Psoas muscle (tissue), 7 donors: ENCODE measurements at regions not wholly inside any gene's neighbourhood (a gene's known extent, or its start where the extent isn't known, plus 50 kb on each side); places are given as distances from the start of the nearest gene placed in this dataset.

Experiments
- ATAC-seq, 4 donors: fragments of 200-7000 bp; cut with Tn5 transposase; one replicate each; pipeline ENCODE4 v1.9.1; 2020; ENCODE audit warnings: moderate library complexity in 3 of 4, mild to moderate bottlenecking in 2 of 4
- DNase-seq, 2 donors: peaks; one replicate each; pipeline ENCODE4 v3.0.0-alpha.2; 2020
- H3K27ac ChIP-seq: fragments of 200-600 bp; one replicate; pipeline ENCODE4 v1.8.0; 2022
- H3K27me3 ChIP-seq, 3 donors: fragments of 200-600 bp in 1 of 3; one replicate each; pipeline versions ENCODE4 v1.6.1 to v1.8.0; 2013 to 2022; ENCODE audit warnings: low read length in 2 of 3, mild to moderate bottlenecking in 2 of 3, moderate library complexity in 1 of 3; ENCODE audit not compliant: insufficient read depth in 3 of 3
- H3K36me3 ChIP-seq, 2 donors: fragments of 200-600 bp in 1 of 2; one replicate each; pipeline versions ENCODE4 v1.6.1 to v1.8.0; 2013 to 2022; ENCODE audit warnings: low read depth in 1 of 2, mild to moderate bottlenecking in 1 of 2, moderate library complexity in 1 of 2; ENCODE audit not compliant: insufficient read depth in 1 of 2
- H3K4me1 ChIP-seq: fragments of 200-600 bp; one replicate; pipeline ENCODE4 v1.8.0; 2022
- H3K4me3 ChIP-seq: fragments of 200-600 bp; one replicate; pipeline ENCODE4 v1.8.0; 2022; ENCODE audit warnings: mild to moderate bottlenecking
- H3K9me3 ChIP-seq: fragments of 200-600 bp; one replicate; pipeline ENCODE4 v1.8.0; 2022
- WGBS, 3 donors: extraction: QIAGEN DNeasy Blood & Tissue Kit; methylation state at CpG; one replicate each; pipeline versions ENCODE4 v1.1.6 to v1.1.7; 2013; 5-methylcytosine and 5-hydroxymethylcytosine counted together
- intact Hi-C, 2 donors: fragments of 100-400 bp; cut with DNase I; formaldehyde crosslinking; loops; one replicate each; pipeline versions ENCODE4 v1.11.0 to v1.14.2; 2022
- TF ChIP-seq, protein P1 (sequence below): fragments of 200-600 bp; IDR thresholded peaks from one replicate; pipeline ENCODE4 v1.8.0; 2022; ENCODE audit warnings: antibody characterized with exemption
- donor health status: healthy with polysubstance abuse.
- donor health status: DM: no; HTN: no; CAD: no; lungs with moderate emphysema.
- donor health status: Bipolar disorder and iron deficiency.
- donor health status: healthy.
- donor health status: DM: yes; HTN: yes; CAD: no.
- donor health status: DM: no; HTN: no; CAD: no.
- donor health status: DM: yes; HTN: yes; CAD: no.

DNA sequence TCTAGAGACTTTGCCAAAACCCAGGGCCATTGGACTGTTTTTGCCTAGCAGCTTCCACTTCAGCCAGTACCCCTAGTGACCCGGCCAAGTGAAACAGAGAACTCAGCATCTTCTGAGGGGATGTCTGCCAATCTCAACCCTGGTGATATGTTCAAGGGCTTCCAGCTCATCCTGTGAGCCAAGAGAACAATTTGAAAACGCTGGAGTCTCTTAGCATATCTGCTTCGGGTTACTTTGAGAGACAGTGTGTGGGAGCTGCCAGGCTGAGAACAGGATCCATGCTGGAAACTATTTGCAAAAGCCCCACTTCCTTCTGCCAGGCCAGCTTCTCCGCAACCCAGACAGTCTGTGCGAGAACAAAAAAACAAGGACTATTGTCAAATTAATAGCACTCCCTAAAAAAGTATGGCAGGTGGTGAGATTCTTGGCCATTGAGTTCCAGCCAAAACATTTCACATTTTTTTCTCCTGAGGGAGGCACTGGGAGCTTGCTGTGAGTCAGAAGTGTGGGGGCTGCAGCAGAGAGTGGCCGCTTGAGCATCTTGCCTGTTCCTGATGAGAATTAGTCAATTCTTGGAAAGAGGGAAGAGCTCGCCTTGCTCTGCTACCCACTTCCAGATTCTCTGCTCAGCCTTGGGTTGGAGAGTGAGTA lies 395.6 kb upstream of the TRIB2 start:
- intact Hi-C loops, result no loop called here
- peak; percentile 43 to 64 (median 56) for ATAC-seq
- WGBS, 3 donors, result 21 to 29% (median 23%) methylated on average over 7 of the region's 7 CpGs
- TF ChIP-seq, protein P1, sequence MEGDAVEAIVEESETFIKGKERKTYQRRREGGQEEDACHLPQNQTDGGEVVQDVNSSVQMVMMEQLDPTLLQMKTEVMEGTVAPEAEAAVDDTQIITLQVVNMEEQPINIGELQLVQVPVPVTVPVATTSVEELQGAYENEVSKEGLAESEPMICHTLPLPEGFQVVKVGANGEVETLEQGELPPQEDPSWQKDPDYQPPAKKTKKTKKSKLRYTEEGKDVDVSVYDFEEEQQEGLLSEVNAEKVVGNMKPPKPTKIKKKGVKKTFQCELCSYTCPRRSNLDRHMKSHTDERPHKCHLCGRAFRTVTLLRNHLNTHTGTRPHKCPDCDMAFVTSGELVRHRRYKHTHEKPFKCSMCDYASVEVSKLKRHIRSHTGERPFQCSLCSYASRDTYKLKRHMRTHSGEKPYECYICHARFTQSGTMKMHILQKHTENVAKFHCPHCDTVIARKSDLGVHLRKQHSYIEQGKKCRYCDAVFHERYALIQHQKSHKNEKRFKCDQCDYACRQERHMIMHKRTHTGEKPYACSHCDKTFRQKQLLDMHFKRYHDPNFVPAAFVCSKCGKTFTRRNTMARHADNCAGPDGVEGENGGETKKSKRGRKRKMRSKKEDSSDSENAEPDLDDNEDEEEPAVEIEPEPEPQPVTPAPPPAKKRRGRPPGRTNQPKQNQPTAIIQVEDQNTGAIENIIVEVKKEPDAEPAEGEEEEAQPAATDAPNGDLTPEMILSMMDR, result no peak
- no peaks in the 10 kb centered on the region for H3K4me1 ChIP-seq
- DNase-seq, result peak; percentile 60 to 72
- no peaks in the 10 kb centered on the region for H3K9me3 ChIP-seq
- no peaks in the 10 kb centered on the region for H3K36me3 ChIP-seq
- H3K27me3 ChIP-seq, result peaks cover 0 to 2% (median 0%) of the 10 kb centered on the region in 3 donors
- H3K27ac ChIP-seq, result no peak overlapping the region
- H3K4me3 ChIP-seq, result no peak overlapping the region

DNA sequence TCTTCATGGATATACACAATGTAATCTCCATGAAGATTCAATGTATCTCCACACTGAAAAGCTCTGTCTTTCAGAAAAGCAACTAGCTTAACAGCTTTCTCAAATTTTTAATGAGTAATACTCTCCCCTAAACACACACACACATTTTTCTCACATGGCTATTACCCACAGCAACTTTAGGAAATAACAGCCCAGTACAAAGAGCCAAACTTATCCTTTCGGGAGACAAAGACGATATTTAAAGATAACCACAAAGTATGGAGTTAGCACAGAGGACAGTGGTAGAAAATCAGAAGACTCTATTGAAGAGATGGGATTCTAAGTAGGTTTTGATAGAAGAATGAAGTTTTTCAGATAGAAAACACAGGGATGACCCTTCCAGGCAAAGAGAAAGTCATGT lies 394.9 kb upstream of the TRIB2 start:
- Histone ChIP-seq H3K36me3 (no peaks in the 10 kb centered on the region), H3K4me1 (no peaks in the 10 kb centered on the region), H3K4me3 (no peak overlapping the region), H3K9me3 (no peaks in the 10 kb centered on the region), H3K27ac (no peak overlapping the region), H3K27me3 (peaks cover 0 to 2% (median 0%) of the 10 kb centered on the region in 3 donors)
- TF ChIP-seq, protein P1, result no peak
- ATAC-seq (no peak), DNase-seq (no peak)
- intact Hi-C loops, result no loop called here
- WGBS, 3 donors, result 21 to 43% (median 29%) methylated on average over 2 of the region's 2 CpGs

DNA sequence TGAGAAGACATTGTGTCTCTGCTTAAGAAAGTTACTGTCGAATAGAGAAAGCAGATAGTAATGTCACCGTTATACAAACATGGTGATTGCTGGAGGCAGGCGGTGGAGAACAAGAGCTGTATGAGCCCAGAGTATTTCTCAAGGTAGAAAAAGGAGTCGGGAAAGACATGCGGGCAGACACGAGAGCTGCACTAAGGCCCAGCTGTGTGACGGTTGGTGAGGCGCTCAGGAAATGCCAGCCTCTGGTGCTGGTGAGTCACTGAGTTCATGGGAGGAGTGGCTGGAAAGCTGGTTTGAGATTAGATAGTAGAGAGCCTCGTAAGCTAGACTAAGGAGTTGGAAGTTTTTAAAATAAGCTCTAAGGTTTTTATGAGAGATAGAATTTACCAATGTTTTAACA lies 390.9 kb upstream of the TRIB2 start:
- H3K27ac ChIP-seq, result no peak overlapping the region

DNA sequence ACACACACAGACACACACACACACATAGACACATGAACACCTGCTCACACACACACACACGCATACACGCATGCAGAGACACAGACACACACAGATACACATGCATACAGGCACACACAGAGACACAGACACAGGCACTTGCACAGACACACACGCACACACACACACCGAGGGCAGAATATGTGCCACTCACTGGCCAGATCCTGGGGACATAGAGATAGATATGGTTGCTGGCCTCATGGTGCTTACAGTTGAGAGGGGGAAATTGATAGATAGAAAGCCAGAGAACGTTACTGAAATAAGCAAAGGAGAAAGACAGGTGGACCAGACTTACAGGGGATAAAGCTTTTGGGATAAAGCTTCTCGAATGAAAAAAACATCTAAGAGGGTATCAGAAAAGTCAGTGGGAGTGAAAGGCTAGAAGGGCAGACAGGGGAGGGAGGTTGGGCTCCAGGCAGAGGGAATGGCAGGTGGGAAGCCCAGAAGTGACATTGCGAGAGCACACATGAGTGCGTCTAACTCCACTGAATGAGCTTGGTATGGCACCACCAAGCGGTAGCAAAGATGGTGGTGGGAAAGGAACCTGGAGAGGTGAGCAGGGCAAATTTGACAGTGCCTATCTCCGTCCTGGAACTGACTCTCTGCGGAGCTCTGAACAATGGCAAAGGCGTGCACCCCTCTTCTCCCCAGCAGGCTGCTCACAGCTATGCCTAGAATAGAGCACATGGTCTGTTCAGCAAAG lies 390.1 kb upstream of the TRIB2 start:
- DNase-seq (no peak), ATAC-seq (no peak)
- 88 to 92% (median 92%) methylated on average over 12 of the region's 12 CpGs for WGBS, 3 donors
- Histone ChIP-seq H3K9me3 (no peaks in the 10 kb centered on the region), H3K4me1 (no peaks in the 10 kb centered on the region), H3K27me3 (peaks cover 0 to 2% (median 0%) of the 10 kb centered on the region in 3 donors), H3K27ac (no peak overlapping the region), H3K36me3 (no peaks in the 10 kb centered on the region), H3K4me3 (no peak overlapping the region)
- TF ChIP-seq, protein P1, result no peak
- intact Hi-C loops, result no loop called here

More for the DNA sequence above, 390.9 kb upstream of the TRIB2 start:
- TF ChIP-seq, protein P1, result no peak
- H3K9me3 ChIP-seq, result no peaks in the 10 kb centered on the region
- no peak overlapping the region for H3K4me3 ChIP-seq
- peaks cover 0 to 2% (median 0%) of the 10 kb centered on the region in 3 donors for H3K27me3 ChIP-seq
- no peaks in the 10 kb centered on the region for H3K4me1 ChIP-seq
- H3K36me3 ChIP-seq, result no peaks in the 10 kb centered on the region
- WGBS, 3 donors, result 90 to 92% (median 92%) methylated on average over 9 of the region's 9 CpGs
- intact Hi-C loops, result no loop called here
- ATAC-seq, result no peak
- no peak for DNase-seq
